Central memory CD8-positive, alpha-beta T cell (primary cell): ENCODE measurements at regions not wholly inside any gene's neighbourhood (a gene's known extent, or its start where the extent isn't known, plus 50 kb on each side); places are given as distances from the start of the nearest gene placed in this dataset.

ENCODE experiments used
- ATAC-seq: fragments of 150-1000 bp; cut with Tn5 transposase; replicated peaks from 2 replicates; pipeline ENCODE4 v1.10.0; 2022; ENCODE audit warnings: mild to moderate bottlenecking, moderate FRiP score, moderate number of reproducible peaks; ENCODE audit not compliant: poor library complexity, severe bottlenecking; ENCODE audit errors: extremely low read depth
- DNase-seq, 2 donors: peaks; one replicate each; pipeline ENCODE4 v3.0.0; 2021; ENCODE audit warnings: low spot score in 2 of 2
- H3K27ac Mint-ChIP-seq: one replicate; pipeline ENCODE4 v1.8.0; 2022; ENCODE audit warnings: low read depth, mild to moderate bottlenecking, moderate library complexity, mixed read lengths
- H3K27me3 Mint-ChIP-seq: one replicate; pipeline ENCODE4 v1.8.0; 2022; ENCODE audit warnings: mixed read lengths
- H3K36me3 Mint-ChIP-seq: one replicate; pipeline ENCODE4 v1.8.0; 2022; ENCODE audit warnings: mild to moderate bottlenecking, moderate library complexity, mixed read lengths; ENCODE audit not compliant: insufficient read depth
- H3K4me1 Mint-ChIP-seq: one replicate; pipeline ENCODE4 v1.8.0; 2022; ENCODE audit warnings: mixed read lengths
- H3K4me3 Mint-ChIP-seq: one replicate; pipeline ENCODE4 v1.8.0; 2022; ENCODE audit warnings: mild to moderate bottlenecking, moderate library complexity, mixed read lengths
- H3K9me3 Mint-ChIP-seq: one replicate; pipeline ENCODE4 v1.8.0; 2022; ENCODE audit warnings: mixed read lengths

GRCh38 chr6:37109714-37110499, 60.0 kb upstream of the PIM1 start:
- DNase-seq (no peak), ATAC-seq (no peak)
- Mint-ChIP-seq H3K4me1 (no peaks in the 10 kb centered on the region), H3K4me3 (no peak overlapping the region), H3K9me3 (no peaks in the 10 kb centered on the region), H3K27me3 (no peaks in the 10 kb centered on the region), H3K27ac (no peak overlapping the region), H3K36me3 (no peaks in the 10 kb centered on the region)

GRCh38 chr6:37110500-37111461, 59.2 kb upstream of the PIM1 start:
- no peaks in the 10 kb centered on the region for H3K4me1 Mint-ChIP-seq
- H3K27ac Mint-ChIP-seq, result no peak overlapping the region
- DNase-seq (no peak), ATAC-seq (no peak)
- no peaks in the 10 kb centered on the region for H3K36me3 Mint-ChIP-seq
- H3K9me3 Mint-ChIP-seq, result no peaks in the 10 kb centered on the region
- H3K27me3 Mint-ChIP-seq, result no peaks in the 10 kb centered on the region
- H3K4me3 Mint-ChIP-seq, result no peak overlapping the region

GRCh38 chr6:37113976-37114375, 56.0 kb upstream of the PIM1 start:
- H3K27ac Mint-ChIP-seq, result no peak overlapping the region
- H3K4me1 Mint-ChIP-seq, result no peaks in the 10 kb centered on the region
- no peaks in the 10 kb centered on the region for H3K27me3 Mint-ChIP-seq
- H3K4me3 Mint-ChIP-seq, result no peak overlapping the region
- H3K9me3 Mint-ChIP-seq, result no peaks in the 10 kb centered on the region
- no peak for DNase-seq
- no peak for ATAC-seq
- H3K36me3 Mint-ChIP-seq, result no peaks in the 10 kb centered on the region

GRCh38 chr6:37114612-37115011, 55.3 kb upstream of the PIM1 start:
- H3K4me3 Mint-ChIP-seq, result no peak overlapping the region
- H3K4me1 Mint-ChIP-seq, result no peaks in the 10 kb centered on the region
- H3K27me3 Mint-ChIP-seq, result no peaks in the 10 kb centered on the region
- H3K27ac Mint-ChIP-seq, result no peak overlapping the region
- no peaks in the 10 kb centered on the region for H3K9me3 Mint-ChIP-seq
- H3K36me3 Mint-ChIP-seq, result no peaks in the 10 kb centered on the region
- ATAC-seq, result no peak
- DNase-seq, result no peak

- H3K4me3 Mint-ChIP-seq, result no peak overlapping the region
- H3K27me3 Mint-ChIP-seq, result no peaks in the 10 kb centered on the region
- H3K27ac Mint-ChIP-seq, result no peak overlapping the region
These were observed 54.6 kb upstream of the PIM1 start for GRCh38 chr6:37115236-37115895.

GRCh38 chr6:37116326-37116725, 53.6 kb upstream of the PIM1 start:
- Mint-ChIP-seq H3K36me3 (no peaks in the 10 kb centered on the region), H3K9me3 (no peaks in the 10 kb centered on the region), H3K4me3 (no peak overlapping the region), H3K4me1 (no peaks in the 10 kb centered on the region), H3K27ac (peak overlapping the region; percentile 38), H3K27me3 (no peaks in the 10 kb centered on the region)
- no peak for ATAC-seq
- no peak for DNase-seq

More at GRCh38 chr6:37115236-37115895, 54.6 kb upstream of the PIM1 start:
- DNase-seq (no peak), ATAC-seq (no peak)
- no peaks in the 10 kb centered on the region for H3K9me3 Mint-ChIP-seq
- H3K36me3 Mint-ChIP-seq, result no peaks in the 10 kb centered on the region
- H3K4me1 Mint-ChIP-seq, result no peaks in the 10 kb centered on the region

GRCh38 chr6:37119387-37119886, 50.5 kb upstream of the PIM1 start:
- H3K4me3 Mint-ChIP-seq, result no peak overlapping the region
- H3K27me3 Mint-ChIP-seq, result no peaks in the 10 kb centered on the region
- H3K27ac Mint-ChIP-seq, result no peak overlapping the region
- no peaks in the 10 kb centered on the region for H3K9me3 Mint-ChIP-seq
- DNase-seq, result no peak
- no peaks in the 10 kb centered on the region for H3K4me1 Mint-ChIP-seq
- H3K36me3 Mint-ChIP-seq, result no peaks in the 10 kb centered on the region
- ATAC-seq, result no peak
